SJSA1 (cell line): ENCODE measurements at regions not wholly inside any gene's neighbourhood (a gene's known extent, or its start where the extent isn't known, plus 50 kb on each side); places are given as distances from the start of the nearest gene placed in this dataset.
A peak's percentile ranks its signal among the peaks of the same experiment; 100 is the strongest.

Source experiments
- DNase-seq, 2 experiments: peaks; one replicate each; pipeline ENCODE4 v3.0.0-alpha.2; 2015 to 2020; ENCODE audit warnings: low spot score in 2 of 2, low read depth in 1 of 2
- H3K27ac ChIP-seq: fragments of 250-450 bp; sonication (Bioruptor Pico); 2 replicates; pipeline ENCODE4 v1.5.1; 2020; ENCODE audit warnings: mild to moderate bottlenecking, moderate library complexity
- H3K27me3 ChIP-seq: fragments of 250-450 bp; sonication (Bioruptor Pico); replicated peaks from 2 replicates; pipeline ENCODE4 v1.5.1; 2020; ENCODE audit warnings: mild to moderate bottlenecking, moderate library complexity
- H3K36me3 ChIP-seq: fragments of 250-450 bp; sonication (Bioruptor Pico); 2 replicates; pipeline ENCODE4 v1.5.1; 2020; ENCODE audit warnings: mild to moderate bottlenecking
- H3K4me1 ChIP-seq: fragments of 250-450 bp; sonication (Bioruptor Pico); replicated peaks from 2 replicates; pipeline ENCODE4 v1.6.1; 2021; ENCODE audit warnings: mild to moderate bottlenecking
- H3K4me3 ChIP-seq: fragments of 250-450 bp; sonication (Bioruptor Pico); 2 replicates; pipeline ENCODE4 v1.5.1; 2020; ENCODE audit warnings: mild to moderate bottlenecking
- H3K9me3 ChIP-seq: fragments of 250-450 bp; sonication (Bioruptor Pico); replicated peaks from 2 replicates; pipeline ENCODE4 v1.5.1; 2020; ENCODE audit warnings: mild to moderate bottlenecking

DNA sequence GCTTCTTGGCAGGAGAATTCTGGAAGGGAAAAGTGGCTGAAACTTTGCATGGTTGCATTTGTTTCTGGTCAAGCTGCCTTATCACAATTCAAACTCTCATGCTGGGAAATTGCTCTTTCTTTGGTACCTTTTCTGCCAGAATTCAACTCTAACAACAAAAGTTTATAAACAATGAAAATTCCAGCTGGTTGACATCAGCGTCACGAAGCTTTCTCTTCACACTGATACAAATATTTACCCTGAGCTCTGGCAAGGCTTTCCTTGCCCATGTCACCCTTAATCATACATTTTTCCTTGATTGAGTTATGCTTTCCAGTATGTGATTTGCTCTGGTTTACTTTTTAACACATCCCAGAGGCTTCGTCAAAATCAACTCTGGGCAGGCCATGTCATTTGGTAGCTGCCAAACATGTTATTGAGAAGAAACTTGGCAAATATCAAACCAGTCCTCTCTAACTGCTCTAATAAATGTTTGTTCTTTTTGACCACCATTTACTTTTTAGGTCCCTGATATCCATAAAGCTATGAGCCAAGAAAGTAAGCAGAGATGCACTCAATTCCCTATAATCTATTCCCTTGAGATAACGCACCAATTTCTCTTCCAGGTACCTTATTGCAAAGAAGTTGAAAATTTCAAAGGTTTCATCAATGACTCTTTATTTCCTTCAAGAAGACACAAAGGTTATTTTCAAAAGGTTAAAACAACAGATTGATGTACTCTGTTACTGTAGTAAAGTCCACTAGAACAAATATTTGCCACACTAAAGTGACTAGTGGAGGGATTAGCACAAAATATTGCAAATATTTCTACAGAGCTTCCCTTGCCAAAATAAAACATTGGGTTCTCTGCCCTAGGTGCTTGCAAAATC is 1241.1 kb upstream of the ZEB2 start:
- H3K4me3 ChIP-seq: no peak overlapping the region
- H3K36me3 ChIP-seq: no peaks in the 10 kb centered on the region
- H3K9me3 ChIP-seq: no peaks in the 10 kb centered on the region
- no peaks in the 10 kb centered on the region for H3K27me3 ChIP-seq
- DNase-seq: peak; percentile 62 to 94
- peak overlapping the region; percentile 90 for H3K27ac ChIP-seq
- H3K4me1 ChIP-seq: peaks cover 40% of the 10 kb centered on the region

DNA sequence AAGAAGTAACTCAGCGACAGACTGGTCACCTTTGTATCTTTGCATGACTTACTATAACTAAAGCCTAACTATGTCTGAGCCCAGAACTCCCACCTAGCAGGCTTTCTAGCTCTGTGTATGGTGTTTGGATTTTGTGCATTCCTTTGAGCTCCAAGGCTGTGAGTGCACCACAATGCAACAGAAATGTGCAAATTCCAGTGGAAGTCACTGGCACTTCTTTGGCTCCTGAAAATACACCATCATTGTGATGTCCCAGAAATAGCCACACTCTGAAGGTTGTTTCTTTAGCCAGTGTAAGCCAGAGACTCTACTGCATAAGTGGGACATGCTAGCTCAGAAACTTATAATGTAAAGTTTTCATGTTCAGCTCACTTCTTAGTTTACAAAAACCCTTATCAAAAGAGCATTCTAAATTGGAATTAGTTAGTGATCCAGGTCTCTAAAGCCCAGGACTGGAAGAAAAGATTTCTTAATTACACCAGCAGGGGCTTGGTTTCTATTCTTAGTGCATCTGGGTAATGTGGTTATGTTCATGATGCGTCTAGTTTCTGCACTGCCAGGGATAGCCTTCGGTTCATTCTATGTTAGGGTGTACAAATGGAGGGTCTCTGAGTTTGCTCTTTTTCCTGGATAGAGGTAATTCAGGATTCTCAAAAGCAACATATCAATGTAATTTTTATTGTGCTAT is 1239.5 kb upstream of the ZEB2 start:
- no peak overlapping the region for H3K4me3 ChIP-seq
- no peaks in the 10 kb centered on the region for H3K9me3 ChIP-seq
- H3K4me1 ChIP-seq: peaks cover 40% of the 10 kb centered on the region
- H3K27me3 ChIP-seq: no peaks in the 10 kb centered on the region
- H3K36me3 ChIP-seq: no peaks in the 10 kb centered on the region
- DNase-seq: peak; percentile 51 to 66
- peak overlapping the region; percentile 90 for H3K27ac ChIP-seq

DNA sequence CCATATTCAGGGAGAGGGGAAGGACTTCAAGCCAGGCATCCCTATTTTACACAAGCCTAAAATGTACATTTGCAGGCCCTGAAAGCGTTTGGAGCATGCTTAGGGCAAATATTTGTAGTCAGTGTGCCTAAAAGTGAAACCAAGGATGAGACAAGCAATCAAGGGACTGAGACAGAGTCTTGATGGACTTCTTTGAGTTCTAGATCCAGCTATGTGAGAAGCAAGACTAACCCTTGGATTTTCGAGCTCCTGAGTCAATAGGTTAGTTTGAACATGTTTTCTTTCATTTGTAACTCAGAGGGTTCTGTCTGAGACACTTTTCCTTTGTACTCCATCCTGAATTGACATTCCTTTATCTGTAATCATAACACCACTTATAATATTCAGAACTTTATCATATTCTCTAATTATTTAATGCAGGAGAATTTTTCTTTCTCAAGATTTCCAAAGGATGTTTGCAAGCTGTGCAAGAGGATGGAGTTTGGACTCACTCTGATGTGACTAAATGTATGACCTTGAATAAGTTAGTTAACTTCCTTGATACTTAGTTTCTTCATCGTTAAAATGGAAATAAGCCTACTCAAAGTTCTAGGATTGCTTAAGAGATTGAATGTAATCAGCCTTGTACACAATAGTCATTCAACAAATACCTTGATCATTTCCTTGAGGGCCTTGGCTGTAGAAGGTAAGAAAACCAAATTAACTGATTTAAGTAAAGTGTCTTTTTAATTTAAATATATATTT is 1237.8 kb upstream of the ZEB2 start:
- no peak overlapping the region for H3K4me3 ChIP-seq
- H3K4me1 ChIP-seq: peaks cover 46% of the 10 kb centered on the region
- peak in 1 of 2 experiments; percentile 4 for DNase-seq
- no peaks in the 10 kb centered on the region for H3K27me3 ChIP-seq
- H3K9me3 ChIP-seq: no peaks in the 10 kb centered on the region
- no peak overlapping the region for H3K27ac ChIP-seq
- no peaks in the 10 kb centered on the region for H3K36me3 ChIP-seq

DNA sequence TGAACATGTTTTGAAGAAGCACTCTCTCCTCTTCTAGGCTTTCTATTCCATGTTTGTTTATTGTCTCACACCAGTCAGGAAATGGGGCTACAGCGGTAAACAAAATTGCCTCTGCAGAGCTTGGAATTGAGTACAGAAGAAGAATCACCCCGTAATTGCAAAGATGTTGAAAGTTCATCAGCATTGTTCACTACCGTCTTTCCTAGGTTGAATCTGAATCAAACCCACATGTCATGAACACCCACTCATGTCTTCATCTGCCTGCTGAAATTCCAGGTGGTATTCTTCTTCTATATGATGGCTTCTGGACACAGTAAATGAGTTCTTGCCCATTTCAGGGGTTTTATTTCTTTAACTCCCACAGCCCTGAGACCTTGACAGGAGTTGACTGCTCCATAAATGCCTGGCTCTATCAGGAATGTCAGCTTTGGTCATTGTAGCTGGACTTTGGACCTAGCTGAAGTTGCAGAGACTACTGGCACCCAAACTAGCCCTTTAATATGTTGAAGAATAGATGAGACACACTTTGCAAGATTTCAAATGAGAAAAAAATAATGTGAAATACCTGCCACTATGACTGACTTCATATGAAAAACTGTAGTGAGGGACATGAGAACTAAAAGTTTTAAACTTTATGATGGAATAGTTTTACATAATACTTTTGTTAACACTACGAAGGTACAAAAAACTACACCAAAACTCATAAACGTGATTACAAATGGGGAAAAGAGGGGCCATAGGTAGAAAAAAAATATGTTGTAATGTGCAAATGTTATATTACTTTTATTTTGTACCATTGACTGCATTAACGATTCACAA is 1235.3 kb upstream of the ZEB2 start:
- no peaks in the 10 kb centered on the region for H3K36me3 ChIP-seq
- no peak for DNase-seq
- H3K27me3 ChIP-seq: no peaks in the 10 kb centered on the region
- no peak overlapping the region for H3K27ac ChIP-seq
- no peaks in the 10 kb centered on the region for H3K9me3 ChIP-seq
- H3K4me1 ChIP-seq: peaks cover 49% of the 10 kb centered on the region
- no peak overlapping the region for H3K4me3 ChIP-seq

GRCh38 chr2:145753966-145754365 is 1234.0 kb upstream of the ZEB2 start:
- no peaks in the 10 kb centered on the region for H3K9me3 ChIP-seq
- H3K4me1 ChIP-seq: peaks cover 36% of the 10 kb centered on the region
- no peaks in the 10 kb centered on the region for H3K36me3 ChIP-seq
- DNase-seq: no peak
- H3K4me3 ChIP-seq: no peak overlapping the region
- H3K27me3 ChIP-seq: no peaks in the 10 kb centered on the region
- no peak overlapping the region for H3K27ac ChIP-seq

DNA sequence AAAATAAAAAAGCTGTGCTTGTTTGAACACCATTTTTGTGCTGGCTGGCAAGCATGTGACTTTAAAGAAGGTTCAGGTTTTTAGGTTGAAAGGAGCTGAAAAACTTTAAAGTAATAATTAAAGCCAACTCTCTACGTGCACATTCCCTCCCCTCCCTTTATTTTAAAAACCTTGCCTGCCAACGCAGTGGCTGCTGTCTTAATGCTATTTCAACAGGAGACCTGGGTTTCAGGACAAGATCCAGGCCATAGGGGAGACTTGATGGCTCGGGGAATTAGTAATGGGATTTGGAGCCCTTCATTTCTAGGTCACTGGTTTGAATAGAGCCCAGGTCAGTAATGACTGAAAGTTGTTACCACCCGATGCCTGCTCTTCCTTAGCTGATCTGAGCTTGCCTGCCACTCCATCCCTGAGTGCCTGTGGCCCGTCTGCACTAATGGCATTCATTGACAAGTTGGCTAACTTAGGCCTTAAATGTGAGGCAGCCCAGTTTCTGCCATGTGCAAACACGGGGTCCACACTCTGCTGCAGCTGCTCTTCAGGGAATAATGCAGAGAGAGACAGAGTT is 1233.2 kb upstream of the ZEB2 start:
- Histone ChIP-seq H3K27ac (peak overlapping the region; percentile 64; the same call in 1 of the 2 replicates), H3K4me3 (no peak overlapping the region), H3K36me3 (no peaks in the 10 kb centered on the region), H3K27me3 (no peaks in the 10 kb centered on the region), H3K4me1 (peaks cover 29% of the 10 kb centered on the region), H3K9me3 (no peaks in the 10 kb centered on the region)
- DNase-seq: no peak

GRCh38 chr2:145752091-145752806 is 1232.3 kb upstream of the ZEB2 start:
- Histone ChIP-seq H3K27ac (peak overlapping the region; percentile 64), H3K4me1 (peaks cover 23% of the 10 kb centered on the region), H3K27me3 (no peaks in the 10 kb centered on the region), H3K4me3 (no peak overlapping the region), H3K9me3 (no peaks in the 10 kb centered on the region), H3K36me3 (no peaks in the 10 kb centered on the region)
- peak in 1 of 2 experiments; percentile 74 for DNase-seq

- Histone ChIP-seq H3K27me3 (no peaks in the 10 kb centered on the region), H3K27ac (peak overlapping the region; percentile 64), H3K36me3 (no peaks in the 10 kb centered on the region), H3K4me1 (peaks cover 23% of the 10 kb centered on the region), H3K4me3 (no peak overlapping the region), H3K9me3 (no peaks in the 10 kb centered on the region)
- peak; percentile 54 to 72 for DNase-seq
Observed at GRCh38 chr2:145751629-145752028, 1231.7 kb upstream of the ZEB2 start.

DNA sequence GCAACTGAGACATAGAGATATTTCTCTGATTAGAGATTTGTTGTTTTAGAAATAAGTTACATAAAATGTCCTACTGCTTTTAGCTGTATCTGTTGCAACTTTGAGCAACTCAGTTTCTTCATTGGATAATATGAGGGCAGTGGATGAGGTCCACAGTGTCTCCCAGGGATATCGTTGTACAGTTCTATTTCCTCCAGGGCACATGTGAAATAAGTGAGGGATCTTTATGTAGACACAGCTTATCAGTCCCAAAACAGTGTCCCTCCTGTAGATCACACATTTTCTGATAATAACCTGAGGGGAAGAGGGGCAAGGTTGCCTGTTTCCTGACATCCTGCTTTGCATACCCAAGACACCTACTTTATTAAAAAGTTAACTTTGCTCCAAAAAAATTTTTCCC is 1231.2 kb upstream of the ZEB2 start:
- H3K27me3 ChIP-seq: no peaks in the 10 kb centered on the region
- peak overlapping the region; percentile 64 for H3K27ac ChIP-seq
- H3K9me3 ChIP-seq: no peaks in the 10 kb centered on the region
- no peak for DNase-seq
- H3K4me3 ChIP-seq: no peak overlapping the region
- H3K36me3 ChIP-seq: no peaks in the 10 kb centered on the region
- H3K4me1 ChIP-seq: peaks cover 23% of the 10 kb centered on the region

DNA sequence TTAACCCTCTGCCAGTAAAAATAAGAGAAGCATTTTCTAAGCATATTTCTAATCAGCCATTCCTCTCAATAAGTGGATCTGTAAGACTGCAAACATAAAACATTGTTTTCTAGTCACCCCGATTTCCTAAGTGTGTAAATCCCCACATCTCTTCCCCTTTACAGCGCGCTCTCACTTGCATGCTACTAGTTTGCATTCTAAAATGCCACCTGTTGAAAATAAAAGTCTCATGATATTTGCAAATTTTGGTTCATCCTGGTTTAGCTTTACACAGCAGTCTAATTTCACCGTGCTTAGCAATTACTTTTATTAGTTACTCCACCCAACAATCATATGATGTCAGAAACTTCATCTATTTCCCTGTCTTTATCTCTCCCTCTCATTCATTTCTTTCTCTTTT is 1230.7 kb upstream of the ZEB2 start:
- H3K27ac ChIP-seq: no peak overlapping the region

DNA sequence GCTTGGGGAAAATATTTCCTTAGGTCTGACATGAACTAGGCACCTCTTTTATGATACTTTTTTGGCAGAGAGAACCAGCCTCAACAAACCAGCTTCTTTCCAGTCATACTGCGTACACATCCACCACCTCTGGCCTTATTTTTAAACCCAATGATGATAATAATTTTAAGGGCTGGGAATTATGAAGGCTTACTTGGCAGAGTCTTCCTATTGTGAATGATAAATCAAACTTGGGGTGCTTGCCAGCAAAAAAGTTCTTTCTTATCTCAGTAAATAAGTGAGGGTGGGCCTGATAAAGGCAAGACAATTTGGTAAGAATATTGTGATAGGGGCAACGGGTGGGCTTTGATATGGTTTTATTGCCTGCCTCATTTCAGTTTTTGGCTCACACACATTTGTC is 1230.2 kb upstream of the ZEB2 start:
- Histone ChIP-seq H3K4me3 (no peak overlapping the region), H3K27ac (no peak overlapping the region), H3K36me3 (no peaks in the 10 kb centered on the region), H3K9me3 (no peaks in the 10 kb centered on the region), H3K27me3 (no peaks in the 10 kb centered on the region), H3K4me1 (peaks cover 27% of the 10 kb centered on the region)
- DNase-seq: no peak

More for the DNA sequence above, 1230.7 kb upstream of the ZEB2 start:
- Histone ChIP-seq H3K4me1 (peaks cover 23% of the 10 kb centered on the region), H3K4me3 (no peak overlapping the region), H3K9me3 (no peaks in the 10 kb centered on the region), H3K36me3 (no peaks in the 10 kb centered on the region), H3K27me3 (no peaks in the 10 kb centered on the region)
- no peak for DNase-seq

DNA sequence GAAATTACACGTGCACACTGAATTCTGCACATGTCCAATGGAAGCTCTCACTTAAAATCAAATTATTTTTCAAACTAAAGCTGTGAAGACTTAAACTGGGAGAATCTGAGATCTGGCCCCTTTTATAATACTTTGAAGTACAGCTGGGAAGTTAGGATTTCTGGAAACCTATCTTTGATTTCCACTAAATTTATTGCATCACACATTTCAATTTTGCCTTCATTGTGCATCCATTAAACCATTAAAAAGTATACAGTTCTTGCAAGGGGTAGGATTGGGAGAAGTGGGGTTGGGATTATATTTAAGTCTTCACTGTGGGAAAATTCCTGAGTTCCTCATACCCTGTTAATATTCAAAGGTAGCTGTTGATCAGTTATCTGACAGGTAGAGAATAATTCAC is 1229.6 kb upstream of the ZEB2 start:
- Histone ChIP-seq H3K4me1 (peaks cover 33% of the 10 kb centered on the region), H3K9me3 (no peaks in the 10 kb centered on the region), H3K36me3 (no peaks in the 10 kb centered on the region), H3K27ac (no peak overlapping the region), H3K27me3 (no peaks in the 10 kb centered on the region), H3K4me3 (no peak overlapping the region)
- no peak for DNase-seq
